Body of pancreas (tissue), 4 donors: ENCODE measurements at regions not wholly inside any gene's neighbourhood (a gene's known extent, or its start where the extent isn't known, plus 50 kb on each side); places are given as distances from the start of the nearest gene placed in this dataset.

ENCODE experiments used
- ATAC-seq: fragments of 150-250 bp; one replicate; pipeline ENCODE4 v1.9.1; 2016
- DNase-seq, 4 donors: peaks; one replicate each; pipeline ENCODE4 v3.0.0-alpha.2; 2019
- H3K27ac ChIP-seq, 4 donors: fragments of 200-600 bp; sonication (generic); 1 replicate in 3 of 4; 2 replicates in 1 of 4; pipeline versions ENCODE4 v1.5.1 to v1.6.1; 2016 to 2019; ENCODE audit warnings: mild to moderate bottlenecking in 1 of 4, mixed read lengths in 1 of 4, moderate library complexity in 1 of 4
- H3K27me3 ChIP-seq, 2 donors: fragments of 200-600 bp; sonication (generic); one replicate each; pipeline ENCODE4 v1.6.0; 2016; ENCODE audit warnings: mild to moderate bottlenecking in 1 of 2
- H3K36me3 ChIP-seq, 2 donors: fragments of 200-600 bp; sonication (generic); replicated peaks in 1 of 2; 2 replicates each; pipeline ENCODE4 v1.5.1; 2016; ENCODE audit warnings: low read depth in 2 of 2; ENCODE audit not compliant: insufficient read depth in 1 of 2
- H3K4me1 ChIP-seq: fragments of 200-600 bp; sonication (generic); one replicate; pipeline ENCODE4 v1.6.0; 2016
- H3K4me3 ChIP-seq, 2 donors: fragments of 200-600 bp; sonication (generic); 1 replicate in 1 of 2; 2 replicates in 1 of 2; pipeline ENCODE4 v1.5.1; 2016 to 2019
- H3K9me3 ChIP-seq, 3 donors: fragments of 200-600 bp; sonication (generic); 1 replicate in 2 of 3; 2 replicates in 1 of 3; pipeline ENCODE4 v1.5.1; 2016
- POLR2A ChIP-seq, 3 donors: fragments of 450-650 bp; IDR thresholded peaks; one replicate each; pipeline ENCODE4 v1.6.1; 2016; ENCODE audit warnings: antibody characterized with exemption in 3 of 3, mild to moderate bottlenecking in 2 of 3
- WGBS, 2 donors: methylation state at CpG; one replicate each; pipeline ENCODE4 v1.1.5; 2017; 5-methylcytosine and 5-hydroxymethylcytosine counted together
- intact Hi-C: fragments of 100-400 bp; cut with DNase I; formaldehyde crosslinking; loops from one replicate; pipeline ENCODE4 v1.15.1; 2023
- TF ChIP-seq, protein P1 (sequence below), 7 experiments: fragments of 450-650 bp in 4 of 7; fragments of 200-600 bp in 3 of 7; sonication (generic) in 3 of 7; IDR thresholded peaks; one replicate each; pipeline ENCODE4 v1.5.1; 2016 to 2019; ENCODE audit warnings: antibody characterized with exemption in 7 of 7

DNA sequence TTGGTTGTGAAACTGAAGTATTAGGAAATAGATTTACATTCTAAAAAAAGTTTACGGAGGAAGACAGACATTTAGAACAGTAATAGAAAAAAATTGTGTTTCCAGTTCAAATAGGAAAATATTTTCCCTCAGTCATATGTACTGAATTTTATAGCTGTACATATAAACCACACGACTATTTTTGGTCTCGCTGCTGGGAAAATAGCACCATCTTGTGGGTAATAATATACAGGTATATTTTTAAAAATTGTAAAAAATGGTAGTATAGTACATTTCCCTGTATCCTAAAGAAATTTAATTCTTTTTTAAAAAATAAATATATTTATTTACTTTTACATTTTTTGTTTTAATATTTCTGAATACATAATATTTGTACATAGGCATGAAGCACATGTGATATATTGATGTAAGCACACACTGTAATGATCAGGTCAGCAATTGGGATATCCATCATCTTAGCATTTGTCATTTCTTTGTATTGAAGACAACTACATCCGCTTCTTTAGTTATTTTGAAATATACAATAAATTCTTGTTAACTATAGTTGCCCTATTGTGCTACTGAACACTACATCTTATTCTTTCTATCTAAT, 168.6 kb downstream of the ALX1 start:
- Histone ChIP-seq H3K4me1 (peaks cover 9% of the 10 kb centered on the region), H3K36me3 (no peaks in the 10 kb centered on the region), H3K9me3 (no peaks in the 10 kb centered on the region), H3K27me3 (peaks cover 0 to 6% of the 10 kb centered on the region in 2 donors), H3K27ac (no peak overlapping the region), H3K4me3 (no peak overlapping the region)
- WGBS, 2 donors, result 19 to 21% methylated on average over 4 of the region's 4 CpGs
- intact Hi-C loops, result no loop called here
- TF ChIP-seq, protein P1, sequence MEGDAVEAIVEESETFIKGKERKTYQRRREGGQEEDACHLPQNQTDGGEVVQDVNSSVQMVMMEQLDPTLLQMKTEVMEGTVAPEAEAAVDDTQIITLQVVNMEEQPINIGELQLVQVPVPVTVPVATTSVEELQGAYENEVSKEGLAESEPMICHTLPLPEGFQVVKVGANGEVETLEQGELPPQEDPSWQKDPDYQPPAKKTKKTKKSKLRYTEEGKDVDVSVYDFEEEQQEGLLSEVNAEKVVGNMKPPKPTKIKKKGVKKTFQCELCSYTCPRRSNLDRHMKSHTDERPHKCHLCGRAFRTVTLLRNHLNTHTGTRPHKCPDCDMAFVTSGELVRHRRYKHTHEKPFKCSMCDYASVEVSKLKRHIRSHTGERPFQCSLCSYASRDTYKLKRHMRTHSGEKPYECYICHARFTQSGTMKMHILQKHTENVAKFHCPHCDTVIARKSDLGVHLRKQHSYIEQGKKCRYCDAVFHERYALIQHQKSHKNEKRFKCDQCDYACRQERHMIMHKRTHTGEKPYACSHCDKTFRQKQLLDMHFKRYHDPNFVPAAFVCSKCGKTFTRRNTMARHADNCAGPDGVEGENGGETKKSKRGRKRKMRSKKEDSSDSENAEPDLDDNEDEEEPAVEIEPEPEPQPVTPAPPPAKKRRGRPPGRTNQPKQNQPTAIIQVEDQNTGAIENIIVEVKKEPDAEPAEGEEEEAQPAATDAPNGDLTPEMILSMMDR (IDR thresholded peaks at IDR 0.05), result peak; percentile 24 to 63 (median 52)
- TF ChIP-seq POLR2A (IDR thresholded peaks at IDR 0.05), result no peak
- DNase-seq, result no peak
- ATAC-seq, result peak; percentile 45

DNA sequence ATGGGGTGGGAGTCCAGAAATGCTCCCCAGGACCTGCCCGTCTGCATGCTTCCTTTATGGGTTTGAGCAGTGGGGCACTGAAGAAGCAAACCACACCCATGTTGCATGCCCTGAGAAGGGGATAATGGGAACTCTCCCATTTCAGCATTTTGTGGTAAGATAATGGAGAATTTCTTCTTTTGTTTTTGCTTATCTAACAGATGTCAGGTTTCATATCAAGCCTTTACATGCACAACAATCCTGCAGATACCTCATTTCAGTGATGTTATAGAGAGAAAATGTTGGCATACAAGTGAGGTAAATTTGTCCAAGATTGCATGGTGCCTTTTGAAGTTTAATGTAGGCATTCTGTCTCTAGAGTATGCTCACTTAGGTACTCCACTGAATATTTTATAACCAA, 177.0 kb downstream of the ALX1 start:
- no peaks in the 10 kb centered on the region for H3K27me3 ChIP-seq

DNA sequence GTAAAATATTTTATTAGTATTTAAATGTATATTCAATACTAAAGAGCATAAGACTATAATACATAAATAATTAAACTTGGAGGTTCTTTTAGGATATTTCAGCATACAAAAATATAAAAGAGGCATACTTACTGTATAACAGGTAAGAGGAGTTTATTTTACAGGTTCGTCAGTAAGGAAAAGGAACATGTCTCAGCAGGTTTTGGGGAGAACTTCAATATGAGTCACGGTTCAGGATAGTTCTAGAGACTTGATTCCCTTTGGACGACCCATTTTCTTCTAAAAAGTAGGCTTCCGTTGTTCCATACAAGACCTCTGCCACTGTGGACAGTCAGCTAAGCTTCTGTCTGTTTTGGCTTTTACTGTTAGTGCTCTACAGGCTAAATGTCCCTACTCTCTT, 181.1 kb downstream of the ALX1 start:
- no peak overlapping the region for H3K27ac ChIP-seq
- no peaks in the 10 kb centered on the region for H3K27me3 ChIP-seq
- DNase-seq (no peak), ATAC-seq (no peak)
- H3K36me3 ChIP-seq, result no peaks in the 10 kb centered on the region
- TF ChIP-seq, protein P1 (IDR thresholded peaks at IDR 0.05), result no peak
- TF ChIP-seq POLR2A (IDR thresholded peaks at IDR 0.05), result no peak
- intact Hi-C loops, result no loop called here
- H3K4me3 ChIP-seq, result no peak overlapping the region
- H3K4me1 ChIP-seq, result no peaks in the 10 kb centered on the region
- H3K9me3 ChIP-seq, result no peaks in the 10 kb centered on the region
- WGBS, 2 donors, result 83 to 90% methylated on average over 4 of the region's 4 CpGs

More for the DNA sequence above, 177.0 kb downstream of the ALX1 start:
- no peak for ATAC-seq
- intact Hi-C loops, result no loop called here
- Histone ChIP-seq H3K9me3 (no peaks in the 10 kb centered on the region), H3K4me3 (no peak overlapping the region), H3K27ac (no peak overlapping the region), H3K4me1 (no peaks in the 10 kb centered on the region), H3K36me3 (no peaks in the 10 kb centered on the region)
- DNase-seq, result no peak
- TF ChIP-seq, protein P1 (IDR thresholded peaks at IDR 0.05), result no peak
- TF ChIP-seq POLR2A (IDR thresholded peaks at IDR 0.05), result no peak
- WGBS, 2 donors, result 79 to 92% methylated on average over 1 of the region's 1 CpG

DNA sequence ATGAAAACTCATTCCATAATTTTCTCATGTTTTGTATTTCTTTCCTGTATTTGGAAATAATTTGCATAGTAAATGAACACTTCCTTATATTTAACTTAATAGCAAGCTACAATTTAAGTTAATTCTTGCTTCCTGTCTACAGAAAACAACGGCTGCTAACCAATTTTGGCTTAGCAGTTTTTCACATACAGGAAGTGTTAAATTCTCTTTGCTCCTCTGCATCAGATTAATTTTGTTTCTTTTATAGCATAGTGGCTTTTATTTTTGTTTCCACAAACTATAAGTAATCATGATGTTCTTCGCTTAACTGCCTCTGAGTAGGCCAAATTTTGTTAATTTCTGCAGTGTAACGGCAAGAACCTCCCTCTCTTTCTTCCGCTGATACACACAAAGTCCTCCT, 182.9 kb downstream of the ALX1 start:
- TF ChIP-seq POLR2A (IDR thresholded peaks at IDR 0.05), result no peak
- TF ChIP-seq, protein P1 (IDR thresholded peaks at IDR 0.05), result no peak
- H3K9me3 ChIP-seq, result no peaks in the 10 kb centered on the region
- H3K4me1 ChIP-seq, result no peaks in the 10 kb centered on the region
- H3K36me3 ChIP-seq, result no peaks in the 10 kb centered on the region
- H3K4me3 ChIP-seq, result no peak overlapping the region
- intact Hi-C loops, result no loop called here
- DNase-seq (no peak), ATAC-seq (no peak)
- no peak overlapping the region for H3K27ac ChIP-seq
- 80 to 81% methylated on average over 4 of the region's 4 CpGs for WGBS, 2 donors
- no peaks in the 10 kb centered on the region for H3K27me3 ChIP-seq

DNA sequence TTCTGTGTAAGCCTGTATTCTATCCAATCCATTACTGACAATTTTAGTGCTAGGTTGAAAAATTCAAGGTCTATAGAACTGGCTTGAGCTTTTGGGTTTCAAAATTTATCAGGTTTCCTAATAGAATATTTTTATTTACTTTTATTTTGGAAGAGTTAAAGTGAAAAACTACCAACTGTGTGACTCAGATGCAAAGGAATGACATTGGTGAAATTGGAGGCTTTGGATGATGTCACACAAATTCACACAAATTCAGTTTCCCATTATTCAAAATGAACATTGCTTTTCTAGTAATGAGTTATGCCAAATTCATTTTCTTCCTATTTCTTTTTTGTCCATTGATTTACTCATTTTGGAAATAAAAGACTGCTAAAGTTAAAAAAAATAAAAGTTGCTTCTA, 186.9 kb downstream of the ALX1 start:
- no peaks in the 10 kb centered on the region for H3K36me3 ChIP-seq
- H3K27ac ChIP-seq, result no peak overlapping the region
- H3K9me3 ChIP-seq, result no peaks in the 10 kb centered on the region
- ATAC-seq (no peak), DNase-seq (no peak)
- no peaks in the 10 kb centered on the region for H3K27me3 ChIP-seq
- H3K4me3 ChIP-seq, result no peak overlapping the region
- intact Hi-C loops, result no loop called here
- no peak for TF ChIP-seq POLR2A (IDR thresholded peaks at IDR 0.05)
- TF ChIP-seq, protein P1 (IDR thresholded peaks at IDR 0.05), result no peak
- H3K4me1 ChIP-seq, result peaks cover 5% of the 10 kb centered on the region
